Mucosa of descending colon (tissue), 3 donors: ENCODE measurements at regions not wholly inside any gene's neighbourhood (a gene's known extent, or its start where the extent isn't known, plus 50 kb on each side); places are given as distances from the start of the nearest gene placed in this dataset.

Experiments
- ATAC-seq: fragments of 200-7000 bp; cut with Tn5 transposase; one replicate; pipeline ENCODE4 v1.9.1; 2020; ENCODE audit warnings: mild to moderate bottlenecking, moderate library complexity
- DNase-seq, 3 donors: peaks; one replicate each; pipeline ENCODE4 v3.0.0-alpha.2; 2020
- H3K36me3 ChIP-seq: fragments of 200-600 bp; one replicate; pipeline ENCODE4 v1.8.0; 2021; ENCODE audit warnings: low read depth, mild to moderate bottlenecking
- H3K4me1 ChIP-seq: fragments of 200-600 bp; one replicate; pipeline ENCODE4 v1.8.0; 2021; ENCODE audit warnings: low read depth, mild to moderate bottlenecking
- H3K4me3 ChIP-seq: fragments of 200-600 bp; one replicate; pipeline ENCODE4 v1.8.0; 2021; ENCODE audit warnings: mild to moderate bottlenecking
- H3K9me3 ChIP-seq: fragments of 200-600 bp; one replicate; pipeline ENCODE4 v1.8.0; 2021; ENCODE audit warnings: mild to moderate bottlenecking
- intact Hi-C, 2 donors: fragments of 100-400 bp; cut with DNase I in 1 of 2; cut with micrococcal nuclease in 1 of 2; formaldehyde crosslinking; loops; one replicate each; pipeline versions ENCODE4 v1.11.0 to v1.11.1; 2022; cut with DNase I, micrococcal nuclease
- TF ChIP-seq, protein P1 (sequence below): fragments of 200-600 bp; IDR thresholded peaks from one replicate; pipeline ENCODE4 v1.8.0; 2022; ENCODE audit warnings: antibody characterized with exemption, mild to moderate bottlenecking
- donor health status: DM: no; HTN: no; CAD: no; lungs with moderate emphysema.
- donor health status: DM: no; HTN: no; CAD: no.
- donor health status: DM: no; HTN: yes; CAD: no.

GRCh38 chr6:14226051-14226660 lies 108.6 kb downstream of the CD83 start:
- ATAC-seq, result no peak
- DNase-seq, result no peak
- Histone ChIP-seq H3K9me3 (no peaks in the 10 kb centered on the region), H3K36me3 (no peaks in the 10 kb centered on the region), H3K4me3 (no peak overlapping the region), H3K4me1 (no peaks in the 10 kb centered on the region)
- intact Hi-C loops, result no loop called here
- TF ChIP-seq, protein P1, sequence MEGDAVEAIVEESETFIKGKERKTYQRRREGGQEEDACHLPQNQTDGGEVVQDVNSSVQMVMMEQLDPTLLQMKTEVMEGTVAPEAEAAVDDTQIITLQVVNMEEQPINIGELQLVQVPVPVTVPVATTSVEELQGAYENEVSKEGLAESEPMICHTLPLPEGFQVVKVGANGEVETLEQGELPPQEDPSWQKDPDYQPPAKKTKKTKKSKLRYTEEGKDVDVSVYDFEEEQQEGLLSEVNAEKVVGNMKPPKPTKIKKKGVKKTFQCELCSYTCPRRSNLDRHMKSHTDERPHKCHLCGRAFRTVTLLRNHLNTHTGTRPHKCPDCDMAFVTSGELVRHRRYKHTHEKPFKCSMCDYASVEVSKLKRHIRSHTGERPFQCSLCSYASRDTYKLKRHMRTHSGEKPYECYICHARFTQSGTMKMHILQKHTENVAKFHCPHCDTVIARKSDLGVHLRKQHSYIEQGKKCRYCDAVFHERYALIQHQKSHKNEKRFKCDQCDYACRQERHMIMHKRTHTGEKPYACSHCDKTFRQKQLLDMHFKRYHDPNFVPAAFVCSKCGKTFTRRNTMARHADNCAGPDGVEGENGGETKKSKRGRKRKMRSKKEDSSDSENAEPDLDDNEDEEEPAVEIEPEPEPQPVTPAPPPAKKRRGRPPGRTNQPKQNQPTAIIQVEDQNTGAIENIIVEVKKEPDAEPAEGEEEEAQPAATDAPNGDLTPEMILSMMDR, result no peak

DNA sequence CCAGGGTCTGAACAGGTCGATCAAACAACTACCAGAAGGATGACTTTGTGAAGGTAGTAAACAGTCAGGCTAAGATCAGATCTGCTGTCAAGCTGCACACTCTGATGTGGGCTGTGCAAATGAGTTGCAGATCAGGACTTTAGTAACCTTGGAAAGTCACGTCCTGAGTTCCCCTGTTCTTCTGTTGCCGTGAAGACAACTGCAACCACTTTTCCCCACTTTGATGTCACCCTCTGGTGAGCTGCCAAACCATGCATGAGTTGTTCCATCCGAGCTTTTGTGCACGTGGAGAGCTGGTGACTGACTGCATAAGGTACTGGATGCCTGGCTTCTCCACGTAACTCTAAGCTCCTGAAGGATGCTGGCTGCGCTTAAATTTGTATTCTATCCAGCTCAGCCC lies 111.0 kb downstream of the CD83 start:
- TF ChIP-seq, protein P1, result no peak
- H3K36me3 ChIP-seq, result no peaks in the 10 kb centered on the region
- H3K9me3 ChIP-seq, result no peaks in the 10 kb centered on the region
- intact Hi-C loops, result no loop called here
- no peak overlapping the region for H3K4me3 ChIP-seq
- H3K4me1 ChIP-seq, result no peaks in the 10 kb centered on the region
- ATAC-seq (no peak), DNase-seq (no peak)

- Histone ChIP-seq H3K9me3 (no peaks in the 10 kb centered on the region), H3K4me1 (no peaks in the 10 kb centered on the region), H3K36me3 (no peaks in the 10 kb centered on the region), H3K4me3 (no peak overlapping the region)
- TF ChIP-seq, protein P1, result no peak
- no peak for DNase-seq
- intact Hi-C loops, result no loop called here
- ATAC-seq, result no peak
Observed at GRCh38 chr6:14231071-14231483, 113.5 kb downstream of the CD83 start.

DNA sequence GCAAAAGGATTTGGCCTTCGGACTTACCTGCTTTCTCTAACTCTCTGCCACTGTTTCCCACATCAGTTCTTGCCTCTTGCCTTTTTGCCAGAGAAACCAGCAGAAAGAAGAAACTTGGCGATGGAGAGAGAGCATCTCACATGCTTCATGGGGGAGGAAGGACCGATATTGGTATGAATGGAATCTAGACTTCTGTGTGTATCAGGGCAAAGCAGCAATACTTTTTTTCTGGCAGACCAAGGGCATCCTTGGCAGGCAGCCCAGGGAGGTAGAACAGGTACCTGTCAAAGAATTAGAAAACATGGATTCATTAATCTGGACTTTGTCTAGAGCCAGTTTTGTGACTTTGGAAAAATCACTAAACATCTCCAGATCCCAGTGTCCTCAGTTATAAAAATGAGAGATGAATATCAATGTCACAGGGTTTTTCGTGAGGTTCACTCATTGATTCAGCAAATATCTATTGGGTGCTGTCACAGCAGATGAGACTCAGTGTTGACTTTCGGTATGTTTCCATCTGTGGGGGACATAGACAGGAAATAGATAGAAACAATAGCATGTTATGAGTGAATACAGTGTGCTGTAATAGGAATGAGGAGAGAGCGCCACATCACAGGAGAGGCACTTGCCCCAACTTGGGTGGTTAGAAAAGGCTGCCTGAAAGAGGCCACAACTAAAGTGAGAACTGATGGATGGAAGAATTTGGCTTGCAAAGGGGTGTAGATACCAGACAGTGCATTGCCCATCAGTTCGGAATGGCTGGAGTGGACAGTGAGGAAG lies 114.1 kb downstream of the CD83 start:
- Histone ChIP-seq H3K4me1 (no peaks in the 10 kb centered on the region), H3K4me3 (no peak overlapping the region), H3K36me3 (no peaks in the 10 kb centered on the region), H3K9me3 (no peaks in the 10 kb centered on the region)
- ATAC-seq, result no peak
- intact Hi-C loops, result no loop called here
- DNase-seq, result no peak
- TF ChIP-seq, protein P1, result no peak

DNA sequence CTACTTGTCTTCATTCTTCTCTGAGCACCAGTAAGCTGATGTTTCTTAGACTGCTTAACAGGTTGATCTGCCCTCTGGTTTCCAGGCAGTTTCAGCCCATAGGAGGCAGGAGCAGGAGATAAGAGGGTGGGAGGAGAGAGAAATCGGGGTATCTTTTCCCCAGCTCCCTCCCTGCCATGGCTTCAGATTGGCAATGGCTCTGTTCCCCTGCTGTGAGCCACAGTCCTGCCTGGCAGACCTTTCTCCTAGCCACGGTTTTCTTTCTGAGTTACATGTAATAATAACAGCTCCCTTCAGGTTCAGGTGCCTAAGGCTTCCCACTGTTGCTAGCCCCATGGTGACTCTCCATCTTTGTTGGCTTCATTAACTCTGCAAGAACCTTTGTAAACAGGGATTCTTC lies 115.3 kb downstream of the CD83 start:
- intact Hi-C loops, result no loop called here
- Histone ChIP-seq H3K4me1 (no peaks in the 10 kb centered on the region), H3K9me3 (no peaks in the 10 kb centered on the region), H3K4me3 (no peak overlapping the region), H3K36me3 (no peaks in the 10 kb centered on the region)
- TF ChIP-seq, protein P1, result no peak
- DNase-seq (no peak), ATAC-seq (no peak)
